Breast epithelium (tissue), 3 donors: ENCODE measurements at regions not wholly inside any gene's neighbourhood (a gene's known extent, or its start where the extent isn't known, plus 50 kb on each side); places are given as distances from the start of the nearest gene placed in this dataset.

ENCODE experiments used
- POLR2A ChIP-seq: fragments of 450-650 bp; IDR thresholded peaks from one replicate; pipeline ENCODE4 v1.6.1; 2016; ENCODE audit warnings: antibody characterized with exemption, mild to moderate bottlenecking, moderate library complexity
- POLR2AphosphoS5 ChIP-seq, 3 donors: sonication (generic); formaldehyde crosslinking; IDR thresholded peaks; one replicate each; pipeline ENCODE4 v1.6.1; 2017; ENCODE audit warnings: antibody characterized with exemption in 3 of 3
- TF ChIP-seq, protein P1 (sequence below), 3 donors: fragments of 450-650 bp; IDR thresholded peaks; one replicate each; pipeline ENCODE4 v1.5.1; 2016 to 2017; ENCODE audit warnings: antibody characterized with exemption in 3 of 3, mild to moderate bottlenecking in 3 of 3, moderate library complexity in 3 of 3

- TF ChIP-seq, protein P1, sequence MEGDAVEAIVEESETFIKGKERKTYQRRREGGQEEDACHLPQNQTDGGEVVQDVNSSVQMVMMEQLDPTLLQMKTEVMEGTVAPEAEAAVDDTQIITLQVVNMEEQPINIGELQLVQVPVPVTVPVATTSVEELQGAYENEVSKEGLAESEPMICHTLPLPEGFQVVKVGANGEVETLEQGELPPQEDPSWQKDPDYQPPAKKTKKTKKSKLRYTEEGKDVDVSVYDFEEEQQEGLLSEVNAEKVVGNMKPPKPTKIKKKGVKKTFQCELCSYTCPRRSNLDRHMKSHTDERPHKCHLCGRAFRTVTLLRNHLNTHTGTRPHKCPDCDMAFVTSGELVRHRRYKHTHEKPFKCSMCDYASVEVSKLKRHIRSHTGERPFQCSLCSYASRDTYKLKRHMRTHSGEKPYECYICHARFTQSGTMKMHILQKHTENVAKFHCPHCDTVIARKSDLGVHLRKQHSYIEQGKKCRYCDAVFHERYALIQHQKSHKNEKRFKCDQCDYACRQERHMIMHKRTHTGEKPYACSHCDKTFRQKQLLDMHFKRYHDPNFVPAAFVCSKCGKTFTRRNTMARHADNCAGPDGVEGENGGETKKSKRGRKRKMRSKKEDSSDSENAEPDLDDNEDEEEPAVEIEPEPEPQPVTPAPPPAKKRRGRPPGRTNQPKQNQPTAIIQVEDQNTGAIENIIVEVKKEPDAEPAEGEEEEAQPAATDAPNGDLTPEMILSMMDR (IDR thresholded peaks at IDR 0.05), result no peak
- TF ChIP-seq POLR2A (no peak), POLR2AphosphoS5 (IDR thresholded peaks at IDR 0.05) (no peak)
Measured at GRCh38 chr1:187079330-187079729, 250.6 kb downstream of the PLA2G4A start.
